Stimulated activated CD8-positive, alpha-beta memory T cell treated with anti-CD3 and anti-CD28 coated beads, Interleukin-2, amount 100 ng/mL, for 48 hours (primary cell): ENCODE measurements at regions not wholly inside any gene's neighbourhood (a gene's known extent, or its start where the extent isn't known, plus 50 kb on each side); places are given as distances from the start of the nearest gene placed in this dataset.

Experiments used
- DNase-seq, 2 donors: peaks; one replicate each; pipeline ENCODE4 v3.0.0-alpha.2; 2020; ENCODE audit warnings: low read depth in 2 of 2

DNA sequence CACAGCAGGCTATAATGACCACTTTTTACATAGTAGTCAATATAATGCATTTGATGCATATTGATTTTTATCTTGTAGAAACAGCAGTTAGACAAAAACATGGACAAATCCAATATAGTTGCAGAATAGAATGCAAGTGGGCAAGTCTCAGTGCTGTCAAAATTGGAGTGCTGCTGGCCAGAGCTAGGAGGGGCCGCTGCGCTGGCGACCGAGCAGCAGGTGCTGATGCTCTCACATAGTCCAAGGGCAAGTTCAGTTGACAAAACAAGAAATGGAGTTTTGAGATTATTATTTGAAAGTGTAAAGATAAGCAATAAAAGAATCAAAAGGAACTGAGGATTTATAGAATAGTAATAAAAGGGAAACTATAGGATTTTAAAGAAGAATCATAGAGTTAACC is 60.6 kb upstream of the CDK20 start:
- no peak for DNase-seq

DNA sequence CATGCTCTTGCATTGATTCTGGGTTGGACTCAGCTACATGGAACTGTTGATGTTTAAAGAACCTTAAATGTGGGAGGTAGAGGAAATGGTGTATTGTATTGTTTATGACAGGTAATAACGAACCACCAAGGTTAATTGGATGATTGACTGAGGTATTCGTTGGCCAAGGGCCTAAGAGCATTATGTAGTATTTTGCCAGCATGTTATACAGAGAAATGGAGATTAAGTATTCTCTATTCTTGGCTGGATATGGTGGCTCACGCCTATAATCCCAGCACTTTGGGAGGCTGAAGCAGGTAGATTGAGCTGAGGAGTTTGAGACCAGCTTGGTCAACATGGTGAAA is 59.0 kb upstream of the CDK20 start:
- no peak for DNase-seq

DNA sequence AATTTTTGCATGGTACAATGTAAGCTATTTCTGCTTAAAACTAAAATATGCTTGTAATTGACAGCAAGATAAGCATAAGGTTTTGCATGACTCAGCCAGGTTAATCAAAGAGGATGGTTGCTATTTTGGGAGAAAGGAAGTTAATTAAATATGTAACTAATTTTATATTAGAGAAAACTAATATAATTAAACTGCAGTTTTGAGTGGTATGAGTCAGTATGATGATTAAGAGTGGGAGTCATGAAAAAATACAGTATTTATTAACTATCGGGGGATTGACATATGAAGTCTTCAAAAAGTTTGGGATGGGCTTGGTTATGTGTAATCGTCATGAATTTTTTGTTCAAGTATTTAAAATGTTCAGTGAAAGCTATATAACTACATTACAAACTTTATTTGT is 54.0 kb upstream of the CDK20 start:
- no peak for DNase-seq

DNA sequence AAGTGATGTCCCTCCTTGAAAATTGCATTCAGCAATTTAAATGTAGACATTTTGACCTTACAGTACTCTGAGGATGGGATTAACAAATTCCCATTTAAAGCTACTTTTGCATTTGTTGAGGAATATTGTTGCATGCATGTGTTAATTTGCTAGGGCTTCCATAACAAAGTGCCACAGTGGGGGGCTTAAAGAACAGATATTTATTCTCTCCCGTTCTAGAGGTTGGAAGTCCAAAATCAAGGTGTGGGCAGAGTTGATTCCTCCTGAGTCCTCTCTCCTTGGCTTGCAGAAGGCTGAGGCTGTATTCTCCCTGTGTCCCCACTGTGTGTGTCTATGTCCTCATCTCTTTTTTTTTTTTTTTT is 51.8 kb upstream of the CDK20 start:
- DNase-seq: no peak

DNA sequence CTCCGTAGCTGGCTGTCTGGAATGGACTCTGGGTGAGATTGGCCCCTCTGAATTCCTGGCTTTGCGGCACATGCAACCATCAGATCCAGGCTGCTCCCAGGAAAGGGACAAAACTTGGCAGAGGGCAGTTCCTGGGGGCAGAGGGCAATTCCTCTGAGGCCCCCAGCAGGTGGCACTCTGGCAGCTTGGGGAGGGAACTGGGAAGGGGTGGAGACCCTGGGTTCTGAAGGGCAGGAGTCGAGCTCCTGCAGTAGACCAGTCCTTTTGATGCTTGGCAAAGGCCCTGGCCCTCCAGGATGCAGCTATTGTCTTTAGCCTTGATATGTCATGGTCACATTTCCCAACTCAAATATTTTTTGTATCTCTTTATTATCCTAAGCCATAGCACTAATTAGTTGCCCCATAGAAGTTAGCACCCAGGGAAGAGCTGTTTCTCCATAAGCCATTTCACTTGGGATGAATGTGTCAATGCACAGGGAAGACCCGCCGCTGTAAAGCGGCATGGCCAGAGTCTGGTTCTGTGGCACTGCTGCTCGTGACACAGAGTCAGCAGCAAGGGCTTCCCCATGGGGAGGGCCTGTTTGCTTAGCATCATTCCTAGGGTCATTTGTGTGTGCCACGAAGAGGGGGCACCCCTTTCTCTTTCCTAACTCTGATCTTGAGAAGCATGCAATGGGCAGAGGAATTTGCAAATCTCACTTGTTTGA is 51.2 kb upstream of the CDK20 start:
- no peak for DNase-seq

DNA sequence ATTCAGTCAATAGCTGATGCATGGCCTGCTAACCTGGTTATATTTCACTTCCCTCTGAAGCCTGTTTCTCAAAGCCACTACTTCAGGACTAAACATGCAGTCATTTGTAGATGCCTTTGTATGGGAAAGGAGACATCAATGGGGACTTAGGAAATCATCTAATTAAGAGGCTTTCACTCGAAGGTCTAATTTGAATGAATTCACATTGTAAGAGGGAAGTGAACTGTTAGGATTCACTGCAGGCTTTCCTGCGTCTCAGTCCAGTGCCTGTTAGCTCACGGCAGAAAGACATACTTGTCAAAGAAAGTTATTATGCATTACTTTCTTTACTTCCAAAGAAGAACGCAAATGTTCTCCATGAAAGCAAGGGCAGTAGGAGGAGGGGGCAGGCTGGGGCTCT is 50.6 kb upstream of the CDK20 start:
- no peak for DNase-seq
